H1 (cell line): ENCODE measurements at regions not wholly inside any gene's neighbourhood (a gene's known extent, or its start where the extent isn't known, plus 50 kb on each side); places are given as distances from the start of the nearest gene placed in this dataset.

ENCODE experiments used
- BACH1 ChIP-seq: IDR thresholded peaks from 2 replicates; pipeline ENCODE4 v1.6.1; 2012; ENCODE audit warnings: low read length, improper control_type of control experiment
- CHD2 ChIP-seq: IDR thresholded peaks from 2 replicates; pipeline ENCODE4 v1.6.1; 2012; ENCODE audit warnings: low read length, improper control_type of control experiment
- POLR2AphosphoS5 ChIP-seq: IDR thresholded peaks from 2 replicates; pipeline ENCODE4 v1.6.1; 2011; ENCODE audit warnings: low read depth, low read length
- SP2 ChIP-seq: IDR thresholded peaks from 2 replicates; pipeline ENCODE4 v1.6.1; 2012; ENCODE audit warnings: mild to moderate bottlenecking, low read length, inconsistent platforms
- SRF ChIP-seq: IDR thresholded peaks from 2 replicates; pipeline ENCODE4 v1.6.1; 2011; ENCODE audit warnings: mild to moderate bottlenecking, low read depth, low read length, moderate library complexity

DNA sequence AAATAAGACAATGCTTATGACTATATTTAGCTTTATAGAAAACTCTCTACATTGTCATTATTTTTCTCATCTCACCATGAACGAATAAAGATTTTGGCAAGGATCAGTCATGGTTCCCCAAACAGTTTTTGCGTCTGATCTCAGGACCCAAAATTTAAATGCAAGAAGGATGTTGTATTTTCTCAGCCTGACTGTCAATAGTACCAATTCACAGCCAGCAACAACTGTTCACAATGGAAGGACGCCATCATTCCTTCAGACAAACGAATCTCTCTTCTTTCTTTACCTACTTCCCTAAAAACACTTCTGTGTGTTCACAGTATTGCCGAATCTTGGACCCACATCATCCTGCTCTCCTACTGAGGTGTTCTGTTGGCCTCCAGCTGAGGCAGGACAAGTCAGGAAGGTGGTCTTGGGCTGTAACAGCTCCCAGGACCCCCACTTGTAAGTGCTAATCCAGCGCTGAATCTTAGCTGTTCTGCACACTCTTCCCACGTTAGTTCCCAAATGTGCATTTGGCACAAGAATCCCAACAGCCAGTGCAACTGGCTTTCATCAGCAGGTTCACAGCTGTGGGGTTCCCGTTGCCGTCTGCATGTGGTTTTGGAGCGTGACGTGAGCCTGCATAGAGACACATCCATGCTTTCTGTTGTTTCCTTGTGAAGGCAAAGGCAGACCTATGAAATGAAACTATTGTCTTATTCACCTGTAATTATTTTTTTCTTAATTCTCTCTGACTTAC, 600.0 kb downstream of the QKI start (continued):
- TF ChIP-seq BACH1, result no peak
- TF ChIP-seq SRF, result no peak
- TF ChIP-seq CHD2, result no peak
- no peak for TF ChIP-seq SP2
- no peak for TF ChIP-seq POLR2AphosphoS5
- TF ChIP-seq, all 59 proteins: peak for 0
